ENCODE measurements at regions not wholly inside any gene's neighbourhood (a gene's known extent, or its start where the extent isn't known, plus 50 kb on each side); places are given as distances from the start of the nearest gene placed in this dataset.

DNA sequence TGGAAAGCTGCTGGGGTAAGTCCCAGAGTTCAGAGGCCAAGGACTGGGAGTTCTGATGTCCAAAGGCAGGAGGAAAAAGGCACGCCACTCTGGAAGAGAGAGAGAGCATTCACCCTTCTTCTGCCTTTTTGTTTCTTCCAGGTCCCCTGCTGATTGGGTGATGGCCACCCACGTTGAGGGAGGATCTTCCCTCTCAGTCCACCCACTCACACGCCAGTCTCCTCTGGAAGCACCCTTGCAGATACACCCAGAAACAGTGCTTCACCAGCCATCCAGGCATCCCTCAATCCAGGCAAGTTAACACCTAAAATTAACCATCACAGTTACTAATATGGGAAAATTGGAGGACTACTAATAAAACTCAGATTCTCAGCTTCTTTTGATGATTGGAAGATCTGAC lies 66.1 kb upstream of the PARP1 start:
- CTCF ChIA-PET = interaction anchor here (2.1 kb wide), 1 partner anchor 13 kb away, joined by 6 read pairs; no protein-coding TSS in a partner anchor
- DNase-seq (ENCODE audit: extremely low spot score) = no peak
- POLR2A ChIA-PET = no interaction called here
- TF ChIP-seq, protein P1, sequence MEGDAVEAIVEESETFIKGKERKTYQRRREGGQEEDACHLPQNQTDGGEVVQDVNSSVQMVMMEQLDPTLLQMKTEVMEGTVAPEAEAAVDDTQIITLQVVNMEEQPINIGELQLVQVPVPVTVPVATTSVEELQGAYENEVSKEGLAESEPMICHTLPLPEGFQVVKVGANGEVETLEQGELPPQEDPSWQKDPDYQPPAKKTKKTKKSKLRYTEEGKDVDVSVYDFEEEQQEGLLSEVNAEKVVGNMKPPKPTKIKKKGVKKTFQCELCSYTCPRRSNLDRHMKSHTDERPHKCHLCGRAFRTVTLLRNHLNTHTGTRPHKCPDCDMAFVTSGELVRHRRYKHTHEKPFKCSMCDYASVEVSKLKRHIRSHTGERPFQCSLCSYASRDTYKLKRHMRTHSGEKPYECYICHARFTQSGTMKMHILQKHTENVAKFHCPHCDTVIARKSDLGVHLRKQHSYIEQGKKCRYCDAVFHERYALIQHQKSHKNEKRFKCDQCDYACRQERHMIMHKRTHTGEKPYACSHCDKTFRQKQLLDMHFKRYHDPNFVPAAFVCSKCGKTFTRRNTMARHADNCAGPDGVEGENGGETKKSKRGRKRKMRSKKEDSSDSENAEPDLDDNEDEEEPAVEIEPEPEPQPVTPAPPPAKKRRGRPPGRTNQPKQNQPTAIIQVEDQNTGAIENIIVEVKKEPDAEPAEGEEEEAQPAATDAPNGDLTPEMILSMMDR (IDR thresholded peaks at IDR 0.05; ENCODE audit: control extremely low read depth, extremely low read depth, low read depth, missing control alignments) = no peak

DNA sequence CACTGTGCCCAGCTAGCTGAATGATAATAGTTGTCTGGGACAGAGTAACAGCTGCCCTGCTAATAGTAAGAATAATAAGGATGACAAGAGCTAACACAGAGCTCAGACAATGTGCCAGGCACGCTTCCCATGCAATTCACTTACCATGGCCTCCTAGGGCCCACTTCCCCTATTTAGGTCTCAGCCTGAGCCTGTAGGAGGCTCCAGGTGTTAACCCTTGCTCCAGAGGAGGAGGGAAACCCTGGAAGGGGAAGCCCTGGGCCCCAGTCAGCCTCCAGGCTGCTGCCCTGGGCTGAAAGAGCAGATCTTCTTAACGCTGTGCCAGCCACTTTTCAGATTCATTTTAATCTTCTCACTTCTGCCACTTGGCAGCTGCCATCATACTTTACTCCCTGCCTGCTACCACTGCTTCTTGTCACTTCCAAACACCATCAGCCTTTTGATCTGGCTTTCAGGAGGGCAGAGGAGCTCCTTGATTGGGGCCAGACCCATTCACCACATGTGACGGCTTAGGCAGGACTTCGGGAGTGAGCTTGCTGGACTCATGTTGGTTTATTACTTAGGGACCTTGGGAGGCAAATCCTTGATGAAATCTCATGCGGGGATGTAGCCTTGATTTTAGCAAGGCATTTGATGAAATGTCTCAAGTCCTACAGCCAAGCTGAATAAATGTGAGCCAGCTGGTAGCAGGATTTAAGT lies 66.7 kb upstream of the PARP1 start:
- no peak for DNase-seq (ENCODE audit: extremely low spot score)
- CTCF ChIA-PET = interaction anchor here (2.1 kb wide), 1 partner anchor 14 kb away, joined by 6 read pairs; no protein-coding TSS in a partner anchor
- TF ChIP-seq, protein P1 (IDR thresholded peaks at IDR 0.05; ENCODE audit: control extremely low read depth, extremely low read depth, low read depth, missing control alignments) = no peak
- POLR2A ChIA-PET = no interaction called here

DNA sequence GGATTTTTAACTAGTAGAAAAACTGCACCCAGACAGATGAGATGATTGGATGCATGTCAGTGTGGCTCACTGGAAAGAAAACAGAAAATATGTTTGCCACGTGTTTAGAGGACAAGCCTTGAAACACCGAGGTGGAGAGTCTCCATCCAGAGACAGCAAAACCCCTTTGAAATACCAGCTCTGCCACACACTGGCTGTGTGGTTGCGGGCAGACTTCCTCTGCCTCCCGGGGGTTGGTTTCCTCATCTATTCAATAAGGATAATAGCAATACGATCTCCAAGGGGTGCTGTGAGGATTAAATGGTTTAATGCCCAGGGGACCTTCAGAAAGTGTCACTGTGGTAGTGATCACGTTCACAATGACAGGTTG lies 67.2 kb upstream of the PARP1 start:
- no peak for DNase-seq (ENCODE audit: extremely low spot score)
- CTCF ChIA-PET = interaction anchor here (2.1 kb wide), 1 partner anchor 15 kb away, joined by 6 read pairs; no protein-coding TSS in a partner anchor
- POLR2A ChIA-PET = no interaction called here
- TF ChIP-seq, protein P1 (IDR thresholded peaks at IDR 0.05; ENCODE audit: control extremely low read depth, extremely low read depth, low read depth, missing control alignments) = no peak

DNA sequence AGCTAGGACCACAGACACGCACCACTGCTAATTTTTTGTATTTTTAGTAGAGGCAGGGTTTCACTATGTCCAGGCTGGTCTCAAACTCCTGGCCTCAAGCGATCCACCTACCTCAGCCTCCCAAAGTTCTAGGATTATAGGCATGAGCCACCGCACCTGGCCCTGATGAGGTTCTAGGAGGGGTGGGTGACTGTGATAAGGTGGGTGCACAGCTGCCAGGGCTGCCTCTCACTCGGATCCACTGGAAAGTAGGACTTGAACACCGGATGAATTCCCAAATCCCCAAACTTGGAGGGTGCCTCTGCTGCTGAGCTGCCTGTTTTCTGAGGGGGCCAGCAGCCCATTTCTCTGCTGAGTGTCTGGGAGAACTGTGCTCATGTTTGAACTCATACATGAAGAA lies 68.2 kb upstream of the PARP1 start:
- CTCF ChIA-PET = no interaction called here
- no peak for DNase-seq (ENCODE audit: extremely low spot score)
- TF ChIP-seq, protein P1 (IDR thresholded peaks at IDR 0.05; ENCODE audit: control extremely low read depth, extremely low read depth, low read depth, missing control alignments) = no peak
- POLR2A ChIA-PET = no interaction called here

DNA sequence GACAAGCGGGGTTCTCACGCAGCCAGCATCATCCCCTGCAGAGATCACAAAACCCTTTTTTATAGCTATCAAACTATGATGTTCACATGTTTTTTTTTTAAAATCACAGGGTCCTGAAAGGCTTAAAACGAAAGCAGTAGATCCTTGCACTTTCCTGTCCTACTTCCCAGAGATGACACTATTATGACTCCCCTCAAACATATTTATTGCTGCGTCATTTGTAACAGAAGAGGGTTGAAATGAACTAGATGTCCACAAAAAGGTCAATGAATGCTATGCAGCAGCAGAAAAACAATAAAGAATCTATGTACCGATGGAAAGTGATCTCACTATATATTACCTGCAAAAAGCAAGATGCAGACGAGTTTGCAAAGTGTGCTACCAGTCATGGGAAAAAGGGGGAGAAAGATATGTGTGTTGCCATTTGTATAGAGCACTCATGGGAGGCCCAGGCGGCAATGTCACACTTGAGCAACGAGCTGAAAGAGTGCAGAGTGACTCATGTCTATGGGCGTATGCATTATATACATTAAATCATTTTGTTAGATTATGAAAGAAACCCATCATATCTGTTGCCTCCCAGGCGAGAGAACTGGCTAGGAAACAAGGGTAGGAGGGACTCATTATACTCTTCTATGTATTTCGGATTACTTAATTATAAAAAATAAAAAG lies 68.9 kb upstream of the PARP1 start:
- ChIA-PET POLR2A (no interaction called here), CTCF (no interaction called here)
- TF ChIP-seq, protein P1 (IDR thresholded peaks at IDR 0.05; ENCODE audit: control extremely low read depth, extremely low read depth, low read depth, missing control alignments) = no peak
- no peak for DNase-seq (ENCODE audit: extremely low spot score)

DNA sequence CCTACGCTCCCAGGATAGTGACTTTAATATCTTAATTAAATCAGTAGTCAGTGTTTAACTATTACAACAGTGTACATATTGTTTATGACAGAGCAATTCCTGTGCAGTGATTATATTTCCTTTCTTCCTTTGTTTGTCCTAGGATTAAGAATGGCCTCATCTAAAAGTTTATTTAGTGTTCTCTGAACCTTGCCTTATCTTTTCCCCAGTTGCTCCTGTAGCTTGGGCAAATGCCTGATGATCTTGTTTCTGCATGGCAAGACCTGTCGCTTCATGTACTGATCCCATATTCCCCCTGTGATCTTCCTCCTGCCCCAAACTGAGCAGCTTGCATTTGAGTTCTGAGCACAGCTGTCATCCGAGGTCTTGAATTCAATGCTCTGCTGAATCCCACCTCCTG lies 69.1 kb upstream of the STUM start:
- TF ChIP-seq, protein P1 (IDR thresholded peaks at IDR 0.05; ENCODE audit: control extremely low read depth, extremely low read depth, low read depth, missing control alignments) = no peak
- ChIA-PET POLR2A (no interaction called here), CTCF (no interaction called here)
- no peak for DNase-seq (ENCODE audit: extremely low spot score)
